AG04450 (cell line): ENCODE measurements at regions not wholly inside any gene's neighbourhood (a gene's known extent, or its start where the extent isn't known, plus 50 kb on each side); places are given as distances from the start of the nearest gene placed in this dataset.

Source experiments
- CTCF ChIA-PET: fragments of 300-600, 350-600 bp; formaldehyde crosslinking; extraction: SDS; loops from one replicate; lab custom pipeline; 2022; ENCODE audit warnings: antibody characterized with exemption, inconsistent platforms; lab: Charles Lee
- POLR2A ChIA-PET: fragments of 350-600 bp; formaldehyde crosslinking; extraction: SDS; loops from one replicate; lab custom pipeline; 2021; ENCODE audit warnings: antibody characterized with exemption, inconsistent platforms; lab: Yijun Ruan, JAX
- DNase-seq: peaks from one replicate; pipeline ENCODE4 v3.0.0-alpha.2; 2011; ENCODE audit warnings: low read depth, low spot score
- H3K27ac ChIP-seq: one replicate; pipeline ENCODE4 v1.5.1; 2012; ENCODE audit warnings: low read depth, low read length, control low read depth
- H3K27me3 ChIP-seq: one replicate; pipeline ENCODE4 v1.6.0; 2012; ENCODE audit warnings: low read length; ENCODE audit not compliant: control insufficient read depth, insufficient read depth
- H3K4me3 ChIP-seq: 2 replicates; pipeline ENCODE4 v1.5.1; 2011; ENCODE audit warnings: mild to moderate bottlenecking, low read depth, low read length, control low read depth
- H3K9me3 ChIP-seq: 2 replicates; pipeline ENCODE4 v1.5.1; 2012; ENCODE audit warnings: low read length; ENCODE audit not compliant: control insufficient read depth, insufficient read depth
- TF ChIP-seq, protein P1 (sequence below): IDR thresholded peaks from 2 replicates; pipeline ENCODE4 v1.5.1; 2011; ENCODE audit warnings: low read depth, low read length, control low read depth, inconsistent platforms

DNA sequence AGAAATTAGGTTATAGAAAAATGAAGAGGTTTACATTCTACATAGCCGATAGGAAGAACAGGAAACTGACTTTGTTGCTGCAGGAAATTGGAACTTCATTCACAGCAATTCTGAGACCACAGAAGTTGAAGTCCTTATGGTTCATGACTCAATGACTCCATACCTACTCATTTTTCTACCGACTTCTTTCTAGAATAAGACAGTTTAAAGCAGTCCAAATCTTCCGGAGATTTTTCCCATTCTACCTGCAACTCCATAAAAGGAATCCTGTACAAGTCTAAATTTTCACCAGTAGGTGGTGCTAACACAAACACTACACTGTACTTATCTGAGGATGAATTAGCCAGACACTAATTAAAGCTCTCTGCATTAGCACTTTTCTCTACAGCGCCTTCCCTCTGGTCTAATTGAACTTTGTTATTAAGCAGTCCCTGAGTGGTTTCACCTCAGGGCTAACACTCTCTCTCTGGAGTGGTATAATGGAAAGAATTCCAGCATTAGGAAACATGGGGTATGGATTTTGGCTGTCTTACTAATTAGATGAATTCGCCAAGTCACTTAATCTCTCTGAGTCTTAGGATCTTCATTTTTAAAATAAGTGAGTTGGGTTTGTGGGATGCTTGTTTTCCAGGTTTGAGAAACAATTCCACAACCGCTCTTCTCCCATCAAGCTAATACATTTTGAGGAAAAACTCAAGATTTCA lies 167.9 kb downstream of the SMIM20 start:
- ChIA-PET CTCF (interaction anchor here (0.5 to 3.1 kb wide), 22 partner anchors 9 to 319 kb away, joined by 3 to 21 read pairs (median 4); no protein-coding TSS in a partner anchor), POLR2A (interaction anchor here (0.6 kb wide), 1 partner anchor 245 kb away, joined by 3 read pairs; no protein-coding TSS in a partner anchor)
- DNase-seq: no peak
- Histone ChIP-seq H3K4me3 (no peak overlapping the region), H3K9me3 (no peaks in the 10 kb centered on the region; the same call in 1 of the 2 replicates), H3K27ac (no peak overlapping the region), H3K27me3 (no peaks in the 10 kb centered on the region)
- TF ChIP-seq, protein P1, sequence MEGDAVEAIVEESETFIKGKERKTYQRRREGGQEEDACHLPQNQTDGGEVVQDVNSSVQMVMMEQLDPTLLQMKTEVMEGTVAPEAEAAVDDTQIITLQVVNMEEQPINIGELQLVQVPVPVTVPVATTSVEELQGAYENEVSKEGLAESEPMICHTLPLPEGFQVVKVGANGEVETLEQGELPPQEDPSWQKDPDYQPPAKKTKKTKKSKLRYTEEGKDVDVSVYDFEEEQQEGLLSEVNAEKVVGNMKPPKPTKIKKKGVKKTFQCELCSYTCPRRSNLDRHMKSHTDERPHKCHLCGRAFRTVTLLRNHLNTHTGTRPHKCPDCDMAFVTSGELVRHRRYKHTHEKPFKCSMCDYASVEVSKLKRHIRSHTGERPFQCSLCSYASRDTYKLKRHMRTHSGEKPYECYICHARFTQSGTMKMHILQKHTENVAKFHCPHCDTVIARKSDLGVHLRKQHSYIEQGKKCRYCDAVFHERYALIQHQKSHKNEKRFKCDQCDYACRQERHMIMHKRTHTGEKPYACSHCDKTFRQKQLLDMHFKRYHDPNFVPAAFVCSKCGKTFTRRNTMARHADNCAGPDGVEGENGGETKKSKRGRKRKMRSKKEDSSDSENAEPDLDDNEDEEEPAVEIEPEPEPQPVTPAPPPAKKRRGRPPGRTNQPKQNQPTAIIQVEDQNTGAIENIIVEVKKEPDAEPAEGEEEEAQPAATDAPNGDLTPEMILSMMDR: peak; percentile 67

DNA sequence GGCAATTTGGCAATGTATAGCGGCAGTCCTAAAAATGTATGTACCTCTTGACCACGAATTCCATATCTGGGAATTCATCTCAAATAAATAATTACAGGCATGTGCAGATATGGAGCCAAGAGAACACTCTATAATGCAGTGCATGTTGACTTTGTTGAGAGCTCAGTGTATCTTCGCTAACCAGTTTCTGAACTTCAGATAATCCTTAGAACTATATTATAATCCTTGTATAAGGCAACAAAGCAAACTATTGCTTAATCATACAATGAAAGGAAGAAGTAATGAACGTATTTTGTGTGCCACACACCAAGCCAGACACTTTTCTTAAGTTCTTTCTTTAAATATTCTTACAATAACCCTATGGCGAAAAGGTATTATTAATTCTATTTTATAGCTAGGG lies 168.5 kb downstream of the SMIM20 start:
- ChIA-PET POLR2A (interaction anchor here (2.0 to 2.1 kb wide), 2 partner anchors 89 to 237 kb away, joined by 9 to 13 read pairs; no protein-coding TSS in a partner anchor), CTCF (interaction anchor here (0.5 to 3.1 kb wide), 26 partner anchors 10 to 328 kb away, joined by 3 to 21 read pairs (median 4); no protein-coding TSS in a partner anchor)
- Histone ChIP-seq H3K27ac (no peak overlapping the region), H3K27me3 (no peaks in the 10 kb centered on the region), H3K9me3 (no peaks in the 10 kb centered on the region; the same call in 1 of the 2 replicates), H3K4me3 (no peak overlapping the region)
- DNase-seq: no peak
- TF ChIP-seq, protein P1: no peak

DNA sequence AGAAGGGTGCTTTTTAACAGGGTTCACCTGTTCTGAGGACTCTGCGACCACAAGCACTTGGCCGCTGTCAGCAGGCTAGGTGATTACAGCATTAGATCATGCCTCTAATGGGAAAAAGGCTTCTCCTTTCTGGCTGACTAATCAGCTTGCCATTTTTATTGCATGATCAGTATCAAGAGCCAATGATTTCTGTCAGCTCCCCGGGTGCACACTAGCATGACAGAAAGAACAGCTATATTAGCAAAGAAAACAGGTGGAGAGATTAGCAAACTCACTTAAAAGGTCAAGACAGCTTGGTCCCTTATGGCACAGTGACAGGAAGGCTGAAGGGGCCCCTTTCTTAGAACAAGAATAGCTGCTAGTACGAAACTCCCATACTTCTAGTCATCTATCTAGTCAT lies 170.0 kb downstream of the SMIM20 start:
- DNase-seq: peak; percentile 87
- ChIA-PET CTCF (interaction anchor here (1.1 to 3.1 kb wide), 7 partner anchors 8 to 246 kb away, joined by 3 to 21 read pairs (median 4); no protein-coding TSS in a partner anchor), POLR2A (interaction anchor here (0.6 to 2.1 kb wide), 8 partner anchors 9 to 927 kb away, joined by 3 to 13 read pairs (median 4); no protein-coding TSS in a partner anchor)
- no peaks in the 10 kb centered on the region for H3K9me3 ChIP-seq
- no peaks in the 10 kb centered on the region for H3K27me3 ChIP-seq
- peak overlapping the region; percentile 52 for H3K27ac ChIP-seq
- TF ChIP-seq, protein P1: 0 out of 2 replicates have a peak, but pooled peaks have one; percentile 0
- H3K4me3 ChIP-seq: no peak overlapping the region

DNA sequence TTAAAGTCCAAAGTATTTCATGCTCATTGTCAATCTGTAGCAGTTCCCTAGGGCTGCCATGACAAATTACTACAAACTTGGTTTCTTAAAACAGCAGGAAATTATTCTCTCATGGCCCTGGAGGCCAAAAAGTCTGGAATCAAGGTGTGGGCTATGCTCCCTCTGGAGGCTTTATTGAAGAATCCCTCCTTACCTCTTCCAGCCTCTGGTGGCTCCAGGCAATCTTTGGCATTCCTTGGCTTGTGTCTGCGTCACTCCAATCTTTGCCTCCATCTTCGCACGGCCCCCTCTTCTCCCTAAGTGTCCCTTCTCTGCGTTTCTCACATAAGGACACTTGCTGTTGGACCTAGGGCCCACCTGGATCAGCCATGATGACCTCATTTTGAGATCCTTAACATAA lies 170.4 kb downstream of the SMIM20 start:
- ChIA-PET CTCF (interaction anchor here (1.1 to 3.1 kb wide), 4 partner anchors 8 to 245 kb away, joined by 3 to 21 read pairs (median 10); no protein-coding TSS in a partner anchor), POLR2A (interaction anchor here (0.9 to 2.1 kb wide), 7 partner anchors 9 to 235 kb away, joined by 3 to 13 read pairs (median 5); no protein-coding TSS in a partner anchor)
- TF ChIP-seq, protein P1: 0 out of 2 replicates have a peak, but pooled peaks have one; percentile 8
- no peaks in the 10 kb centered on the region for H3K27me3 ChIP-seq
- H3K4me3 ChIP-seq: no peak overlapping the region
- no peaks in the 10 kb centered on the region for H3K9me3 ChIP-seq
- H3K27ac ChIP-seq: peak overlapping the region; percentile 52
- no peak for DNase-seq

DNA sequence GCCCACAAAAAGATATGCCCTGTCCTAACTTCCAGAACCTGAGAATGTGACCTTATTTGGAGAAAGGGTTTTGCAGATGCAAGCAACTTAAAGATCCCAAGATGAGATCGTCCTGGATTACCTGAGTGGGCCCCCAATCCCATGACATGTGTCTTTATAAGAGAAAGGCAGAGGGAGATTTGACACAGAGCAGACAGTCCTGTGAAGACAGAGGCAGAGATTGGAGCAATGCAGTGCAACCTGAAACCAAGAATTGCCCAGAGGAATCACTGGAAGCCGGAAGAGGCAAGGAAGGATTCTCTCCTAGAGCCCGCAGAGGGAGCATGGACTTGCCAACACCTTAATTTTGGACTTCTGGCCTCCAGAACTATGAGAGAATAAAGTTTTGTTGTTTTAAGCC lies 171.5 kb downstream of the SMIM20 start:
- Histone ChIP-seq H3K4me3 (no peak overlapping the region), H3K27me3 (no peaks in the 10 kb centered on the region), H3K27ac (no peak overlapping the region), H3K9me3 (no peaks in the 10 kb centered on the region)
- DNase-seq: no peak
- TF ChIP-seq, protein P1: no peak
- ChIA-PET POLR2A (no interaction called here), CTCF (interaction anchor here (1.7 kb wide), 1 partner anchor 244 kb away, joined by 8 read pairs; no protein-coding TSS in a partner anchor)
